ENCODE measurements at regions not wholly inside any gene's neighbourhood (a gene's known extent, or its start where the extent isn't known, plus 50 kb on each side); places are given as distances from the start of the nearest gene placed in this dataset.

- TF ChIP-seq EP300 (IDR thresholded peaks at IDR 0.05) = no peak
- TF ChIP-seq POLR2A (IDR thresholded peaks at IDR 0.05) = no peak
- no peak for TF ChIP-seq POLR2AphosphoS5 (IDR thresholded peaks at IDR 0.05)
- no peak for TF ChIP-seq CTCF (IDR thresholded peaks at IDR 0.05)
- ATAC-seq = no peak
- WGBS, 2 donors (ENCODE audit: low coverage in 1 of 2) = 30% methylated on average over 4 of the region's 4 CpGs; no CpG with 5 or more reads in 1 of the 2 donors
- Histone ChIP-seq H3K27ac (no peak overlapping the region), H3K4me1 (no peaks in the 10 kb centered on the region), H3K4me3 (no peak overlapping the region), H3K9me3 (peaks cover 0 to 11% (median 0%) of the 10 kb centered on the region in 3 donors), H3K36me3 (no peaks in the 10 kb centered on the region), H3K27me3 (peaks cover 84% of the 10 kb centered on the region)
Observed at GRCh38 chr1:30315185-30315960, 408.0 kb downstream of the MATN1 start.

GRCh38 chr1:30314591-30314990 is 408.8 kb downstream of the MATN1 start:
- WGBS, 2 donors (ENCODE audit: low coverage in 1 of 2) = 40 to 48% methylated on average over 4 of the region's 5 CpGs
- H3K9me3 ChIP-seq = peaks cover 0 to 11% (median 0%) of the 10 kb centered on the region in 3 donors
- peaks cover 77% of the 10 kb centered on the region for H3K27me3 ChIP-seq
- TF ChIP-seq POLR2A (IDR thresholded peaks at IDR 0.05) (no peak), EP300 (IDR thresholded peaks at IDR 0.05) (no peak), POLR2AphosphoS5 (IDR thresholded peaks at IDR 0.05) (no peak), CTCF (IDR thresholded peaks at IDR 0.05) (no peak)
- no peak overlapping the region for H3K27ac ChIP-seq
- no peaks in the 10 kb centered on the region for H3K36me3 ChIP-seq
- no peaks in the 10 kb centered on the region for H3K4me1 ChIP-seq
- H3K4me3 ChIP-seq = no peak overlapping the region
- ATAC-seq = no peak

- Histone ChIP-seq H3K4me3 (no peak overlapping the region), H3K4me1 (no peaks in the 10 kb centered on the region), H3K27ac (no peak overlapping the region), H3K9me3 (peaks cover 0 to 11% (median 0%) of the 10 kb centered on the region in 3 donors), H3K36me3 (no peaks in the 10 kb centered on the region), H3K27me3 (peaks cover 67% of the 10 kb centered on the region)
- ATAC-seq = no peak
- no peak for TF ChIP-seq EP300 (IDR thresholded peaks at IDR 0.05)
- no peak for TF ChIP-seq CTCF (IDR thresholded peaks at IDR 0.05)
- TF ChIP-seq POLR2AphosphoS5 (IDR thresholded peaks at IDR 0.05) = no peak
- TF ChIP-seq POLR2A (IDR thresholded peaks at IDR 0.05) = no peak
- no CpG with 5 or more reads among the region's 5 CpGs for WGBS, 2 donors (ENCODE audit: low coverage in 1 of 2)
Observed at GRCh38 chr1:30313584-30313983, 409.8 kb downstream of the MATN1 start.

GRCh38 chr1:30313176-30313575 is 410.2 kb downstream of the MATN1 start:
- ATAC-seq = no peak
- no peaks in the 10 kb centered on the region for H3K4me1 ChIP-seq
- H3K36me3 ChIP-seq = no peaks in the 10 kb centered on the region
- TF ChIP-seq POLR2A (IDR thresholded peaks at IDR 0.05) = no peak
- no peak for TF ChIP-seq EP300 (IDR thresholded peaks at IDR 0.05)
- no peak for TF ChIP-seq POLR2AphosphoS5 (IDR thresholded peaks at IDR 0.05)
- no peak for TF ChIP-seq CTCF (IDR thresholded peaks at IDR 0.05)
- no CpG with 5 or more reads among the region's 6 CpGs for WGBS, 2 donors (ENCODE audit: low coverage in 1 of 2)
- no peak overlapping the region for H3K27ac ChIP-seq
- peaks cover 63% of the 10 kb centered on the region for H3K27me3 ChIP-seq
- peaks cover 0 to 11% (median 0%) of the 10 kb centered on the region in 3 donors for H3K9me3 ChIP-seq
- H3K4me3 ChIP-seq = no peak overlapping the region

GRCh38 chr1:30312226-30312625 is 411.2 kb downstream of the MATN1 start:
- Histone ChIP-seq H3K4me3 (no peak overlapping the region), H3K36me3 (no peaks in the 10 kb centered on the region), H3K9me3 (peaks cover 0 to 11% (median 0%) of the 10 kb centered on the region in 3 donors), H3K4me1 (no peaks in the 10 kb centered on the region), H3K27ac (no peak overlapping the region), H3K27me3 (peaks cover 63% of the 10 kb centered on the region)
- TF ChIP-seq EP300 (IDR thresholded peaks at IDR 0.05) (no peak), POLR2AphosphoS5 (IDR thresholded peaks at IDR 0.05) (no peak), CTCF (IDR thresholded peaks at IDR 0.05) (no peak), POLR2A (IDR thresholded peaks at IDR 0.05) (no peak)
- WGBS, 2 donors (ENCODE audit: low coverage in 1 of 2) = 43 to 70% methylated on average over 3 to 5 of the region's 7 CpGs
- no peak for ATAC-seq
